Kidney (tissue), 13 donors: ENCODE measurements at regions not wholly inside any gene's neighbourhood (a gene's known extent, or its start where the extent isn't known, plus 50 kb on each side); places are given as distances from the start of the nearest gene placed in this dataset.

Source experiments
- DNase-seq, 5 donors: peaks; one replicate each; pipeline ENCODE4 v3.0.0-alpha.2; 2013 to 2020
- FAIRE-seq: peaks from 2 replicates; lab custom pipeline; 2012; peaks lifted over from hg19 to GRCh38; lab: Jason Lieb, UNC
- H3K27ac ChIP-seq, 2 donors: one replicate each; pipeline ENCODE4 v1.7.0; 2013; ENCODE audit warnings: low read depth in 2 of 2, low read length in 2 of 2, inconsistent platforms in 1 of 2
- H3K27me3 ChIP-seq: one replicate; pipeline ENCODE4 v1.7.1; 2013; ENCODE audit warnings: low read length, inconsistent platforms; ENCODE audit not compliant: control insufficient read depth, insufficient read depth
- H3K36me3 ChIP-seq, 3 donors: one replicate each; pipeline versions ENCODE4 v1.7.0 to v1.7.1; 2013; ENCODE audit warnings: low read length in 3 of 3, control low read depth in 1 of 3, inconsistent platforms in 1 of 3; ENCODE audit not compliant: insufficient read depth in 3 of 3, control insufficient read depth in 2 of 3
- H3K4me1 ChIP-seq, 3 donors: one replicate each; pipeline versions ENCODE4 v1.7.0 to v1.7.1; 2013; ENCODE audit warnings: low read length in 3 of 3, inconsistent platforms in 1 of 3, low read depth in 1 of 3; ENCODE audit not compliant: control insufficient read depth in 2 of 3, insufficient read depth in 2 of 3
- H3K4me3 ChIP-seq, 3 donors: one replicate each; pipeline versions ENCODE4 v1.7.0 to v1.8.1; 2013; ENCODE audit warnings: low read length in 3 of 3, control low read depth in 1 of 3, inconsistent platforms in 1 of 3
- H3K9ac ChIP-seq, 3 donors: one replicate each; pipeline versions ENCODE4 v1.7.0 to v1.7.1; 2013; ENCODE audit warnings: low read length in 3 of 3, control low read depth in 1 of 3, inconsistent platforms in 1 of 3
- H3K9me3 ChIP-seq, 3 donors: one replicate each; pipeline versions ENCODE4 v1.7.0 to v1.7.1; 2013; ENCODE audit warnings: low read length in 3 of 3, control low read depth in 1 of 3, inconsistent platforms in 1 of 3; ENCODE audit not compliant: control insufficient read depth in 2 of 3, insufficient read depth in 1 of 3
- CTCF ChIP-seq: IDR thresholded peaks from 3 replicates; pipeline ENCODE4 v1.5.1; 2012; ENCODE audit warnings: mild to moderate bottlenecking, moderate library complexity, borderline replicate concordance; ENCODE audit not compliant: insufficient read depth; ENCODE audit errors: extremely low read depth
- intact Hi-C: fragments of 100-400 bp; cut with DNase I; formaldehyde crosslinking; loops from one replicate; pipeline ENCODE4 v1.11.1; 2022
- donor health status: control.
- donor health status: control.
- donor health status: control.
- donor health status: control.
- donor health status: control.
- donor health status: DM: yes; HTN: yes; CAD: no.
- donor health status: Normal renal cell carcinoma (clear cell type).

- no peak overlapping the region for H3K4me3 ChIP-seq
- no peak for TF ChIP-seq CTCF
- H3K9ac ChIP-seq = no peak overlapping the region
- H3K27me3 ChIP-seq = no peaks in the 10 kb centered on the region
- FAIRE-seq (no peak), DNase-seq (no peak)
- peaks cover 0 to 3% (median 0%) of the 10 kb centered on the region in 3 donors for H3K9me3 ChIP-seq
- no peaks in the 10 kb centered on the region for H3K4me1 ChIP-seq
- intact Hi-C loops = no loop called here
- no peaks in the 10 kb centered on the region for H3K36me3 ChIP-seq
- H3K27ac ChIP-seq = no peak overlapping the region
Measured at GRCh38 chr21:22311741-22312462, 1313.7 kb downstream of the NCAM2 start.

GRCh38 chr21:22314963-22315362 lies 1316.8 kb downstream of the NCAM2 start:
- no peak overlapping the region for H3K9ac ChIP-seq
- no peaks in the 10 kb centered on the region for H3K4me1 ChIP-seq
- H3K9me3 ChIP-seq = peaks cover 0 to 3% (median 0%) of the 10 kb centered on the region in 3 donors
- TF ChIP-seq CTCF = no peak
- no peak for DNase-seq
- no peak overlapping the region for H3K4me3 ChIP-seq
- H3K27me3 ChIP-seq = no peaks in the 10 kb centered on the region
- no peak overlapping the region for H3K27ac ChIP-seq
- no peak for FAIRE-seq
- intact Hi-C loops = no loop called here
- H3K36me3 ChIP-seq = no peaks in the 10 kb centered on the region

GRCh38 chr21:22319435-22319834 lies 1321.2 kb downstream of the NCAM2 start:
- no peaks in the 10 kb centered on the region for H3K27me3 ChIP-seq
- H3K9ac ChIP-seq = no peak overlapping the region
- no peaks in the 10 kb centered on the region for H3K9me3 ChIP-seq
- FAIRE-seq (no peak), DNase-seq (no peak)
- no peaks in the 10 kb centered on the region for H3K36me3 ChIP-seq
- no peaks in the 10 kb centered on the region for H3K4me1 ChIP-seq
- no peak for TF ChIP-seq CTCF
- H3K4me3 ChIP-seq = no peak overlapping the region
- intact Hi-C loops = no loop called here
- no peak overlapping the region for H3K27ac ChIP-seq

- H3K27ac ChIP-seq = no peak overlapping the region
- no peak overlapping the region for H3K4me3 ChIP-seq
- TF ChIP-seq CTCF = no peak
- no peaks in the 10 kb centered on the region for H3K27me3 ChIP-seq
- FAIRE-seq (no peak), DNase-seq (peak in 1 of 5 donors; percentile 32)
- intact Hi-C loops = no loop called here
- H3K4me1 ChIP-seq = no peaks in the 10 kb centered on the region
- H3K9ac ChIP-seq = no peak overlapping the region
- H3K9me3 ChIP-seq = peaks cover 0 to 2% (median 0%) of the 10 kb centered on the region in 3 donors
- H3K36me3 ChIP-seq = no peaks in the 10 kb centered on the region
Measured at GRCh38 chr21:22342889-22343288, 1344.7 kb downstream of the NCAM2 start.
